ENCODE measurements at regions not wholly inside any gene's neighbourhood (a gene's known extent, or its start where the extent isn't known, plus 50 kb on each side); places are given as distances from the start of the nearest gene placed in this dataset.

DNA sequence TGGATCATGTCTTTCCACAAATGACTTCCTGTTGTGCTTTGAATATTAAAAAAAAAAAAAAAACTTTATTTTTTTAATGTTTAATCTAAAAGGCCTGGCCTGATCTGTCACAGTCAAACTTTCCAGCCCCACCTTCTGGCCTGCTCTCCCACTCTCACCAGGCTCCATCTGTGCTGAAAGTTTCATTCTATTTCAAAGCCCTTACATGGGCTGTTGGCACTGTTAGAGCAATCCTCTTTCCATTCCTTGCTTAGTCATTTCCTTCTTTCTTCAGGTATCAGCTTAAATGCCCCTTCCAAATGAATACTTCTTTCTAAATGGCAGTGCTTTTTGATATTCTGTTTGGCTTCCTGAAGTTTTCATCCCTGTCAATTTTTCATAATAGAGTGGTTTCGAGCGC is 1104.8 kb upstream of the C9orf72 start:
- intact Hi-C loops (cut with DNase I; ENCODE audit: low total_unique reads) = no loop called here
- DNase-seq (ENCODE audit: low spot score in 2 of 2) = no peak
- TF ChIP-seq, protein P1, sequence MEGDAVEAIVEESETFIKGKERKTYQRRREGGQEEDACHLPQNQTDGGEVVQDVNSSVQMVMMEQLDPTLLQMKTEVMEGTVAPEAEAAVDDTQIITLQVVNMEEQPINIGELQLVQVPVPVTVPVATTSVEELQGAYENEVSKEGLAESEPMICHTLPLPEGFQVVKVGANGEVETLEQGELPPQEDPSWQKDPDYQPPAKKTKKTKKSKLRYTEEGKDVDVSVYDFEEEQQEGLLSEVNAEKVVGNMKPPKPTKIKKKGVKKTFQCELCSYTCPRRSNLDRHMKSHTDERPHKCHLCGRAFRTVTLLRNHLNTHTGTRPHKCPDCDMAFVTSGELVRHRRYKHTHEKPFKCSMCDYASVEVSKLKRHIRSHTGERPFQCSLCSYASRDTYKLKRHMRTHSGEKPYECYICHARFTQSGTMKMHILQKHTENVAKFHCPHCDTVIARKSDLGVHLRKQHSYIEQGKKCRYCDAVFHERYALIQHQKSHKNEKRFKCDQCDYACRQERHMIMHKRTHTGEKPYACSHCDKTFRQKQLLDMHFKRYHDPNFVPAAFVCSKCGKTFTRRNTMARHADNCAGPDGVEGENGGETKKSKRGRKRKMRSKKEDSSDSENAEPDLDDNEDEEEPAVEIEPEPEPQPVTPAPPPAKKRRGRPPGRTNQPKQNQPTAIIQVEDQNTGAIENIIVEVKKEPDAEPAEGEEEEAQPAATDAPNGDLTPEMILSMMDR (IDR thresholded peaks at IDR 0.05) = no peak
- TF ChIP-seq POLR2A (IDR thresholded peaks at IDR 0.05) = no peak
- no peak overlapping the region for H3K4me3 ChIP-seq (ENCODE audit: low read depth, poor library complexity, severe bottlenecking)
- WGBS, 2 donors = 90 to 97% methylated on average over 2 of the region's 2 CpGs

DNA sequence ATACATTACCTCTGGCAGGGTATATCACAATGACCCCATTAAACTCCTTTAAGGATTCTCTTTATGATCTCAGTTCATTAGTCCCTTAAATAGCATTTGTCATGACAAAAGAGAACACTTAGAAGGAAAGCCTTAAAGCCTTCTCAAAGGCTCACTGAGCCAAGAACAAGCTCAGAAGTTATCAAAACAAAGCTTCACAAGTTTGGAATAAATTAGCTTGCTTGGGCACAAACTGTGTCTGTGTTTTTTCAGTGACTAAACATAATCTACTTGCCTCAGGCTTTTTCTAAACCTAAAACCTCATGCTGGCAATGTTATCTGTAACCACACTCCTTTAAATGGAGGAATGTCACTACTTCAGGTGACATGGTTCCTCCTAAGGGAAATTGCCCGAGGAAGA is 1114.9 kb upstream of the C9orf72 start:
- no peak overlapping the region for H3K4me3 ChIP-seq (ENCODE audit: low read depth, poor library complexity, severe bottlenecking)
- intact Hi-C loops (cut with DNase I; ENCODE audit: low total_unique reads) = no loop called here
- no peak for DNase-seq (ENCODE audit: low spot score in 2 of 2)
- WGBS, 2 donors = 32% methylated on average over 1 of the region's 1 CpG
- TF ChIP-seq POLR2A (IDR thresholded peaks at IDR 0.05) = no peak
- TF ChIP-seq, protein P1 (IDR thresholded peaks at IDR 0.05) = no peak

DNA sequence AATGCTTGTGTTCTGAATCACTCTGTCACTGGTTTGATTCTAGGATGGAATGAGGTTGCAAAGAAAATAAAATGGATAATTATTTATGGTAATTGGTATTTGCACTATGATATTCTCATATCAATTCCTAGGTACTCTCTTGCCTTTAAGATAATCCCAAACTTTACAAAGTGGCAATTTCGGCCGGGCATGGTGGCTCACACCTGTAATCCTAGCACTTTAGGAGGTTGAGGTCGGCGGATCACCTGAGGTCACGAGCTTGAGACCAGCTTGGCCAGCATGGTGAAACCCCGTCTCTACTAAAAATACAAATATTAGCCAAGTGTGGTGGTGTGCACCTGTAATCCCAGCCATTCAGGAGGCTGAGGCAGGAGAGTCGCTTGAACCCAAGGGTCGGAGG is 1118.7 kb upstream of the C9orf72 start:
- intact Hi-C loops (cut with DNase I; ENCODE audit: low total_unique reads) = no loop called here
- WGBS, 2 donors = 91 to 93% methylated on average over 8 of the region's 8 CpGs
- TF ChIP-seq POLR2A (IDR thresholded peaks at IDR 0.05) = no peak
- TF ChIP-seq, protein P1 (IDR thresholded peaks at IDR 0.05) = no peak
- no peak overlapping the region for H3K4me3 ChIP-seq (ENCODE audit: low read depth, poor library complexity, severe bottlenecking)
- peak in 1 of 2 donors; percentile 68 for DNase-seq (ENCODE audit: low spot score in 2 of 2)

DNA sequence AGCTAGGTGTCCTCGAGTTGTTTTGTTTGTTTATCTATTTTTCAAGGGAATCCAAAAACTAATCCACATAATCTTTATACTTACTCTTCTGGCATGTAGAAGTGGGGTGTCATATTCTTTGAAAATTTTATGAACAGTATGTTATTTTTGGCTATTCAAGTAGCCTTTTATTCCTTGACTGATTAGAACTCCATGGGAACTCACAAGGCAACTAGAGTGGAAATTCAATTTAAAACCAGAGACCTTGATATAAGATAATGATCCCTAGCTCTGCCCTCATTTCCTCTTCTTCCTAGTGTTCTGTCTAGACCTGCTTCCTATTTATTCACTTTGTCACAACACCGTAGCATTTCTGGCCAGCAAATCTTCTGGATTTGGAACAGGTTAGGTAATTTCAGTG is 1123.7 kb upstream of the C9orf72 start:
- intact Hi-C loops (cut with DNase I; ENCODE audit: low total_unique reads) = no loop called here

DNA sequence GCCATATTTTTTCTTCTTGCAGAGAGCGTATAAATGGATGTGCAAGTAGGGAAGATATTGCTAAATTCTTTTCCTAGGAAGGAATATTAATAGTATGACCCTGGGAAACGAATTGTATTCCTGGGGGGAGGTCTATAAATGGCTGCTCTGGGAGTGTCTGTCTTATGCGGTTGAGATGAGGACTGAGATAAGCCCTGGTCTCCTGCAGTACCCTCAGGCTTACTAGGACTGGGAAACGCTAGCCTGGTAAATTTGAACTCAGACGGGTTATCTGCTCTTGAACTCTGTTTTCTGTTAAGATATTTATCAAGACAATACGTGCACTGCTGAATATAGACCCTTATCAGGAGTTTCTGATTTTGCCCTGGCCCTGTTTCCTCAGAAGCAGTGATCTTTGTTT is 1126.4 kb upstream of the C9orf72 start:
- TF ChIP-seq POLR2A (IDR thresholded peaks at IDR 0.05) = no peak
- TF ChIP-seq, protein P1 (IDR thresholded peaks at IDR 0.05) = no peak
- DNase-seq (ENCODE audit: low spot score in 2 of 2) = no peak
- intact Hi-C loops (cut with DNase I; ENCODE audit: low total_unique reads) = no loop called here
- H3K4me3 ChIP-seq (ENCODE audit: low read depth, poor library complexity, severe bottlenecking) = no peak overlapping the region
- WGBS, 2 donors = 72 to 81% methylated on average over 6 of the region's 6 CpGs

More for the DNA sequence above, 1123.7 kb upstream of the C9orf72 start:
- H3K4me3 ChIP-seq (ENCODE audit: low read depth, poor library complexity, severe bottlenecking) = no peak overlapping the region
- no peak for DNase-seq (ENCODE audit: low spot score in 2 of 2)
- no peak for TF ChIP-seq POLR2A (IDR thresholded peaks at IDR 0.05)
- TF ChIP-seq, protein P1 (IDR thresholded peaks at IDR 0.05) = no peak
- WGBS, 2 donors = 16 to 17% methylated on average over 2 of the region's 2 CpGs

DNA sequence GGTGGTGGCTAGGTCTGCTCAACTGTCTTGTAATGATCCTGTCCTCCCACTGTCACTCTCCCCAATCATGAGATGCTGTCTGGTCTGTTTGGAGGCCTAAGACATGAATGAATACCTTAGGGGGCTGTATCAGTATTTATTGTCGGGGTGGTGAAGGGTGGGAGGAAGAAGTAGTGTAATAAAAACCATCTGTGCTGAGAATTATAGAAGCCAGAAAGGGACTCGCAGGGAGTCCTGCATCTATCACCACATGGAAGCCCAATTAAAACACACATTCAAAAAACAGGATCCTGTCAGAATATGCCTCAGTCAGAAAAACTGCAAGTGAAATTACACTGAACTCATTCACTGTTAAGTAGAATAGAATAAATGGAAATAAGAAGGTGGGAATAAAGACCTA is 1134.3 kb upstream of the C9orf72 start:
- 34 to 44% methylated on average over 2 of the region's 2 CpGs for WGBS, 2 donors
- no peak for DNase-seq (ENCODE audit: low spot score in 2 of 2)
- no peak overlapping the region for H3K4me3 ChIP-seq (ENCODE audit: low read depth, poor library complexity, severe bottlenecking)
- TF ChIP-seq, protein P1 (IDR thresholded peaks at IDR 0.05) = no peak
- no peak for TF ChIP-seq POLR2A (IDR thresholded peaks at IDR 0.05)
- intact Hi-C loops (cut with DNase I; ENCODE audit: low total_unique reads) = no loop called here

Measured in lower leg skin (tissue), 4 donors.